HEK293 (cell line): ENCODE measurements at regions not wholly inside any gene's neighbourhood (a gene's known extent, or its start where the extent isn't known, plus 50 kb on each side); places are given as distances from the start of the nearest gene placed in this dataset.

Experiments used
- CTCF ChIA-PET: fragments of 350-600 bp; formaldehyde crosslinking; extraction: SDS; loops from one replicate; lab custom pipeline; 2021; ENCODE audit warnings: antibody characterized with exemption; lab: Yijun Ruan, JAX
- POLR2A ChIA-PET: fragments of 300-600 bp; formaldehyde crosslinking; extraction: SDS; loops from one replicate; lab custom pipeline; 2020; ENCODE audit warnings: antibody characterized with exemption, inconsistent platforms; lab: Yijun Ruan, JAX
- H3K27ac ChIP-seq: fragments of 200-500 bp; sonication (Bioruptor generic); 2 replicates; pipeline ENCODE4 v1.5.1; 2014; ENCODE audit warnings: low read depth, low read length, control low read depth, inconsistent platforms; ENCODE audit errors: extremely low read depth
- H3K36me3 ChIP-seq, 2 experiments: fragments of 200-500 bp in 1 of 2; sonication (Bioruptor generic) in 1 of 2; 1 replicate in 1 of 2; 2 replicates in 1 of 2; pipeline ENCODE4 v1.5.1; 2014 to 2017; ENCODE audit warnings: inconsistent platforms in 2 of 2, low read length in 2 of 2; ENCODE audit not compliant: control insufficient read depth in 2 of 2, insufficient read depth in 1 of 2
- H3K4me1 ChIP-seq: fragments of 200-500 bp; sonication (Bioruptor generic); 2 replicates; pipeline ENCODE4 v1.5.1; 2014; ENCODE audit warnings: mild to moderate bottlenecking, low read length, inconsistent platforms; ENCODE audit not compliant: control insufficient read depth, insufficient read depth
- H3K4me3 ChIP-seq: 2 replicates; pipeline ENCODE4 v1.5.1; 2011; ENCODE audit warnings: low read depth, mild to moderate bottlenecking, control low read depth, low read length, moderate library complexity
- H3K9me3 ChIP-seq: fragments of 200-500 bp; sonication (Bioruptor generic); 2 replicates; pipeline ENCODE4 v1.5.1; 2014; ENCODE audit warnings: low read depth, low read length, inconsistent platforms; ENCODE audit not compliant: control insufficient read depth, insufficient read depth
- AEBP2 ChIP-seq: fragments of 450-650 bp; formaldehyde crosslinking; IDR thresholded peaks from 2 replicates; pipeline ENCODE4 v1.5.1; 2016; ENCODE audit warnings: missing biosample characterization, missing genetic modification characterization, borderline replicate concordance
- MYNN ChIP-seq: fragments of 450-650 bp; formaldehyde crosslinking; IDR thresholded peaks from 2 replicates; pipeline ENCODE4 v1.5.1; 2016; ENCODE audit warnings: missing biosample characterization, missing genetic modification characterization, borderline replicate concordance
- PRDM1 ChIP-seq: fragments of 450-650 bp; formaldehyde crosslinking; IDR thresholded peaks from 2 replicates; pipeline ENCODE4; 2016; ENCODE audit warnings: missing biosample characterization, missing genetic modification characterization
- ZBTB7A ChIP-seq: fragments of 450-650 bp; formaldehyde crosslinking; IDR thresholded peaks from 2 replicates; pipeline ENCODE4 v1.5.1; 2016; ENCODE audit warnings: low read depth, missing biosample characterization, missing genetic modification characterization
- ZNF133 ChIP-seq: fragments of 450-650 bp; formaldehyde crosslinking; IDR thresholded peaks from 2 replicates; pipeline ENCODE4 v1.5.1; 2016; ENCODE audit warnings: missing biosample characterization, missing genetic modification characterization
- ZNF175 ChIP-seq: fragments of 450-650 bp; formaldehyde crosslinking; IDR thresholded peaks from 2 replicates; pipeline ENCODE4 v1.5.1; 2016; ENCODE audit warnings: missing biosample characterization, missing genetic modification characterization
- ZNF18 ChIP-seq: fragments of 450-650 bp; formaldehyde crosslinking; IDR thresholded peaks from 2 replicates; pipeline ENCODE4 v1.5.1; 2016; ENCODE audit warnings: missing biosample characterization, missing genetic modification characterization
- ZNF202 ChIP-seq: fragments of 450-650 bp; formaldehyde crosslinking; IDR thresholded peaks from 2 replicates; pipeline ENCODE4 v1.5.1; 2016; ENCODE audit warnings: missing biosample characterization, missing genetic modification characterization, borderline replicate concordance
- ZNF24 ChIP-seq: fragments of 450-650 bp; formaldehyde crosslinking; IDR thresholded peaks from 2 replicates; pipeline ENCODE4 v1.5.1; 2016; ENCODE audit warnings: missing biosample characterization, missing genetic modification characterization
- ZNF248 ChIP-seq: fragments of 450-650 bp; formaldehyde crosslinking; IDR thresholded peaks from 2 replicates; pipeline ENCODE4 v1.5.1; 2017; ENCODE audit warnings: missing biosample characterization, missing genetic modification characterization
- ZNF280C ChIP-seq: fragments of 450-650 bp; formaldehyde crosslinking; IDR thresholded peaks from 2 replicates; pipeline ENCODE4 v1.5.1; 2016; ENCODE audit warnings: missing biosample characterization, missing genetic modification characterization
- ZNF292 ChIP-seq: fragments of 450-650 bp; formaldehyde crosslinking; IDR thresholded peaks from 2 replicates; pipeline ENCODE4 v1.5.1; 2016; ENCODE audit warnings: low read depth, missing biosample characterization, missing genetic modification characterization, borderline replicate concordance
- ZNF311 ChIP-seq: fragments of 450-650 bp; formaldehyde crosslinking; IDR thresholded peaks from 2 replicates; pipeline ENCODE4 v1.5.1; 2017; ENCODE audit warnings: missing biosample characterization, missing genetic modification characterization, borderline replicate concordance
- ZNF521 ChIP-seq: fragments of 450-650 bp; formaldehyde crosslinking; IDR thresholded peaks from 2 replicates; pipeline ENCODE4 v1.5.1; 2017; ENCODE audit warnings: missing biosample characterization, mild to moderate bottlenecking, missing genetic modification characterization
- ZNF529 ChIP-seq: fragments of 450-650 bp; formaldehyde crosslinking; IDR thresholded peaks from 2 replicates; pipeline ENCODE4 v1.5.1; 2017; ENCODE audit warnings: missing genetic modification characterization, missing biosample characterization; ENCODE audit not compliant: insufficient replicate concordance
- ZNF623 ChIP-seq: fragments of 450-650 bp; formaldehyde crosslinking; IDR thresholded peaks from 2 replicates; pipeline ENCODE4 v1.5.1; 2016; ENCODE audit warnings: missing biosample characterization, missing genetic modification characterization

GRCh38 chrX:67961516-67961915 is 417.7 kb downstream of the AR start:
- Histone ChIP-seq H3K4me3 (no peak overlapping the region), H3K4me1 (no peaks in the 10 kb centered on the region), H3K36me3 (no peaks in the 10 kb centered on the region), H3K27ac (no peak overlapping the region), H3K9me3 (no peaks in the 10 kb centered on the region)
- POLR2A ChIA-PET: no interaction called here
- TF ChIP-seq ZNF175 (tag by site-specific recombination): no peak
- TF ChIP-seq ZNF202 (tag by site-specific recombination): no peak
- no peak for TF ChIP-seq PRDM1 (tag by site-specific recombination)
- no peak for TF ChIP-seq ZBTB7A (tag by site-specific recombination)
- no peak for TF ChIP-seq ZNF248
- no peak for TF ChIP-seq ZNF521
- TF ChIP-seq ZNF311 (tag by site-specific recombination): no peak
- no peak for TF ChIP-seq ZNF24 (tag by site-specific recombination)
- no peak for TF ChIP-seq MYNN
- TF ChIP-seq ZNF623 (tag by site-specific recombination): no peak
- no peak for TF ChIP-seq ZNF18 (tag by site-specific recombination)
- TF ChIP-seq ZNF529 (tag by site-specific recombination): no peak
- no peak for TF ChIP-seq ZNF292 (tag by site-specific recombination)
- no peak for TF ChIP-seq AEBP2
- TF ChIP-seq ZNF280C (tag by site-specific recombination): no peak
- TF ChIP-seq ZNF133 (tag by site-specific recombination): no peak
- CTCF ChIA-PET: no interaction called here
